ENCODE measurements at regions not wholly inside any gene's neighbourhood (a gene's known extent, or its start where the extent isn't known, plus 50 kb on each side); places are given as distances from the start of the nearest gene placed in this dataset.

DNA sequence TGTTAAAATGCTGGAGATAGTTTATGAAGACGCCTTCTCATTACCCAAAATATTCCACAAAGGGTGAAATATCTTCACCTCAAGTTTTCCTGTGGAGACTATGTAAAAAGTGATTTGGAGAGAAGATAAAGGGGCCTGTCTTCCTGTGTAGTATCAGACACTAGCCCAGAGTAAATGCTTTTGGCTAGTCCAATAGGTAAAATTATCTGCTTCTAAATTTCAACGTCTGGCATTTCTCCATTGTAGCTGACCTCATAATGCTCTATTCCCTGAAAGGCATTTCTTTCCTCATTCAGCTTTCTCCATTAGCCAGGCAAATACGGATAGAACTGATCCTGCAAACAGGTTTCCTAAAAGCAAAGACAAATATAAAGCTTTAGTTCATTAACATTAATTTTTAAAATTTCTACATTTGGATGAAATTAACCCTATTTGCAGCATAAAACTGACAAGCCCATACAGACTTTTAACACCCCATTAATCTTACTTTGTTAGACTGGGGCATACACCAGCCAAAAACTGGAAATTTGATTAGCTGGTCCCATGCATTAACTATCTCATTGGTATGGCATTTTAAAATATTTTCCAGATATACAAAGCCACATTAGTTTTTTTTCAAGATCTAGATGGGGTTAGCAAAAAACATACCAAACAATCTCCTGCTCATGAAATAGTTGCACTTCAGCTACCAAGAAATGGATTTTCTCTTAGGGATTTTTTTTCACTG is 548.8 kb downstream of the EFNA5 start:
- TF ChIP-seq FOSL2 (IDR thresholded peaks at IDR 0.05; ENCODE audit: borderline replicate concordance, low read depth) (no peak), POLR2AphosphoS5 (IDR thresholded peaks at IDR 0.05; ENCODE audit: low read depth, low read length) (no peak)
- TF ChIP-seq, protein P1, sequence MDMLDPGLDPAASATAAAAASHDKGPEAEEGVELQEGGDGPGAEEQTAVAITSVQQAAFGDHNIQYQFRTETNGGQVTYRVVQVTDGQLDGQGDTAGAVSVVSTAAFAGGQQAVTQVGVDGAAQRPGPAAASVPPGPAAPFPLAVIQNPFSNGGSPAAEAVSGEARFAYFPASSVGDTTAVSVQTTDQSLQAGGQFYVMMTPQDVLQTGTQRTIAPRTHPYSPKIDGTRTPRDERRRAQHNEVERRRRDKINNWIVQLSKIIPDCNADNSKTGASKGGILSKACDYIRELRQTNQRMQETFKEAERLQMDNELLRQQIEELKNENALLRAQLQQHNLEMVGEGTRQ (IDR thresholded peaks at IDR 0.05; ENCODE audit: borderline replicate concordance, low read depth, low read length): no peak
- TF ChIP-seq, protein P2, sequence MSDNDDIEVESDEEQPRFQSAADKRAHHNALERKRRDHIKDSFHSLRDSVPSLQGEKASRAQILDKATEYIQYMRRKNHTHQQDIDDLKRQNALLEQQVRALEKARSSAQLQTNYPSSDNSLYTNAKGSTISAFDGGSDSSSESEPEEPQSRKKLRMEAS (IDR thresholded peaks at IDR 0.05; ENCODE audit: low read depth): no peak
- TF ChIP-seq, protein P3, sequence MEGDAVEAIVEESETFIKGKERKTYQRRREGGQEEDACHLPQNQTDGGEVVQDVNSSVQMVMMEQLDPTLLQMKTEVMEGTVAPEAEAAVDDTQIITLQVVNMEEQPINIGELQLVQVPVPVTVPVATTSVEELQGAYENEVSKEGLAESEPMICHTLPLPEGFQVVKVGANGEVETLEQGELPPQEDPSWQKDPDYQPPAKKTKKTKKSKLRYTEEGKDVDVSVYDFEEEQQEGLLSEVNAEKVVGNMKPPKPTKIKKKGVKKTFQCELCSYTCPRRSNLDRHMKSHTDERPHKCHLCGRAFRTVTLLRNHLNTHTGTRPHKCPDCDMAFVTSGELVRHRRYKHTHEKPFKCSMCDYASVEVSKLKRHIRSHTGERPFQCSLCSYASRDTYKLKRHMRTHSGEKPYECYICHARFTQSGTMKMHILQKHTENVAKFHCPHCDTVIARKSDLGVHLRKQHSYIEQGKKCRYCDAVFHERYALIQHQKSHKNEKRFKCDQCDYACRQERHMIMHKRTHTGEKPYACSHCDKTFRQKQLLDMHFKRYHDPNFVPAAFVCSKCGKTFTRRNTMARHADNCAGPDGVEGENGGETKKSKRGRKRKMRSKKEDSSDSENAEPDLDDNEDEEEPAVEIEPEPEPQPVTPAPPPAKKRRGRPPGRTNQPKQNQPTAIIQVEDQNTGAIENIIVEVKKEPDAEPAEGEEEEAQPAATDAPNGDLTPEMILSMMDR (IDR thresholded peaks at IDR 0.05): no peak
